ENCODE measurements at regions not wholly inside any gene's neighbourhood (a gene's known extent, or its start where the extent isn't known, plus 50 kb on each side); places are given as distances from the start of the nearest gene placed in this dataset.

- H3K56ac ChIP-seq (ENCODE audit: extremely low read depth, insufficient read depth, low read length): no peak overlapping the region
- H2AK5ac ChIP-seq (ENCODE audit: low read depth, low read length): no peak overlapping the region
- no peaks in the 10 kb centered on the region for H3K79me1 ChIP-seq (ENCODE audit: low read depth in 1 of 2, low read length in 2 of 2)
- no peak overlapping the region for H2BK20ac ChIP-seq (ENCODE audit: low read depth, low read length)
- no peaks in the 10 kb centered on the region for H3K9me1 ChIP-seq (ENCODE audit: insufficient read depth, low read length)
- ChIA-PET CTCF (no interaction called here), POLR2A (ENCODE audit: unreplicated experiment) (no interaction called here)
- no peak overlapping the region for H2AFZ ChIP-seq (replicated peaks; ENCODE audit: low read length, poor library complexity)
- no peak overlapping the region for H2BK15ac ChIP-seq (ENCODE audit: low read depth, low read length)
- ATAC-seq (ENCODE audit: low read depth): no peak
- no CpG with 5 or more reads among the region's 5 CpGs for WGBS, 2 experiments (ENCODE audit: extremely low coverage in 2 of 2, insufficient read length in 1 of 2)
- no peak overlapping the region for H4K5ac ChIP-seq (ENCODE audit: low read depth, low read length)
- no TSS peak for BruUV-seq (replicated peaks)
- H4K91ac ChIP-seq (ENCODE audit: insufficient read depth, low read depth, low read length): no peak overlapping the region
- intact Hi-C loops (cut with micrococcal nuclease) (no loop called here), dilution Hi-C loops (cut with HindIII; ENCODE audit: low sequenced_read_pairs, unreplicated experiment) (no loop called here), in situ Hi-C loops (cut with MboI; ENCODE audit: low sequenced_read_pairs) (no loop called here)
- no peak for DNase-seq
- H3K4me1 ChIP-seq (ENCODE audit: control insufficient read depth, insufficient read depth, low read length): no peaks in the 10 kb centered on the region
- TF ChIP-seq NFE2L2 (IDR thresholded peaks at IDR 0.05; ENCODE audit: low read depth, low read length) (no peak), BHLHE40 (IDR thresholded peaks at IDR 0.05; ENCODE audit: low read depth, low read length) (no peak), FOS (IDR thresholded peaks at IDR 0.05; ENCODE audit: low read depth, low read length) (no peak), USF2 (IDR thresholded peaks at IDR 0.05; ENCODE audit: low read depth, low read length) (no peak)
- no peak overlapping the region for H3K4me3 ChIP-seq (ENCODE audit: insufficient read depth, low read depth, low read length)
- no peak overlapping the region for H3K9ac ChIP-seq (ENCODE audit: low read depth, low read length)
- H4K20me1 ChIP-seq (ENCODE audit: insufficient read depth, low read length): no peaks in the 10 kb centered on the region
- no peak overlapping the region for H2AK9ac ChIP-seq (replicated peaks; ENCODE audit: low read depth, low read length, poor library complexity)
- no peak overlapping the region for H4K8ac ChIP-seq (ENCODE audit: low read depth in 2 of 2, low read length in 2 of 2)
- no peak overlapping the region for H3K4me2 ChIP-seq (ENCODE audit: low read depth, low read length)
- H3K14ac ChIP-seq (replicated peaks; ENCODE audit: low read depth, low read length): no peak overlapping the region
- no peak overlapping the region for H3K4ac ChIP-seq (ENCODE audit: low read depth, low read length)
- no peaks in the 10 kb centered on the region for H3K36me3 ChIP-seq (ENCODE audit: control insufficient read depth, insufficient read depth, low read length)
- H3K9me3 ChIP-seq (ENCODE audit: control insufficient read depth, insufficient read depth, low read length): peaks cover 27% of the 10 kb centered on the region
- no peak overlapping the region for H3K27ac ChIP-seq (ENCODE audit: insufficient read depth, low read length)
- H3K18ac ChIP-seq (ENCODE audit: low read depth, low read length): no peak overlapping the region
- no peak overlapping the region for H3K23ac ChIP-seq (ENCODE audit: low read depth, low read length)
- no peak overlapping the region for H2BK120ac ChIP-seq (ENCODE audit: low read depth, low read length)
- H2BK5ac ChIP-seq (ENCODE audit: low read depth, low read length, poor library complexity, severe bottlenecking): no peak overlapping the region
- no peaks in the 10 kb centered on the region for H3K27me3 ChIP-seq (ENCODE audit: control insufficient read depth, insufficient read depth, low read length)
Observed at GRCh38 chr7:156356551-156356950, 284.0 kb upstream of the RNF32 start.
